ENCODE measurements at regions not wholly inside any gene's neighbourhood (a gene's known extent, or its start where the extent isn't known, plus 50 kb on each side); places are given as distances from the start of the nearest gene placed in this dataset.

GRCh38 chr3:193903512-193903817, 232.5 kb upstream of the HES1 start:
- no peak overlapping the region for H4K8ac ChIP-seq (ENCODE audit: extremely low read depth, insufficient read depth, low read length)
- no peaks in the 10 kb centered on the region for H3K23me2 ChIP-seq (ENCODE audit: low read depth, low read length)
- no peak overlapping the region for H2AFZ ChIP-seq (ENCODE audit: low read length)
- H3K27me3 ChIP-seq (replicated peaks in 1 of 4; ENCODE audit: control insufficient read depth in 3 of 4, extremely low read depth in 1 of 4, insufficient read depth in 3 of 4, low read length in 3 of 4), result peaks cover 0 to 3% (median 0%) of the 10 kb centered on the region in 4 experiments; a peak in 1 of 7 replicates
- peaks cover 0 to 17% (median 7%) of the 10 kb centered on the region in 4 experiments; a peak in 6 of 7 replicates for H3K4me1 ChIP-seq (replicated peaks in 1 of 4; ENCODE audit: control insufficient read depth in 3 of 4, insufficient read depth in 4 of 4, low read length in 3 of 4)
- no peak overlapping the region for H3K27ac ChIP-seq (ENCODE audit: low read depth, low read length)
- WGBS, 2 experiments (ENCODE audit: extremely low coverage in 1 of 2, insufficient coverage in 1 of 2, insufficient read length in 1 of 2, insufficient replicate concordance in 2 of 2, low coverage in 1 of 2, low lambda C conversion rate in 2 of 2, missing lambda C conversion rate in 1 of 2), result 87% methylated on average over 8 of the region's 8 CpGs; no CpG with 5 or more reads in 1 of the 2 experiments
- H3K36me3 ChIP-seq (ENCODE audit: control insufficient read depth in 2 of 4, insufficient read depth in 4 of 4, low read length in 3 of 4), result no peaks in the 10 kb centered on the region
- H2AK5ac ChIP-seq (ENCODE audit: low read depth, low read length), result no peak overlapping the region; the same call in 1 of the 2 replicates
- H2BK12ac ChIP-seq (ENCODE audit: low read depth, low read length), result peak overlapping the region; percentile 22; the same call in 1 of the 2 replicates
- H3K4me3 ChIP-seq (ENCODE audit: extremely low read depth in 1 of 4, insufficient read depth in 2 of 4, low read depth in 3 of 4, low read length in 4 of 4), result no peak overlapping the region
- no peak overlapping the region for H4K91ac ChIP-seq (replicated peaks; ENCODE audit: insufficient read length, low read length)
- CTCF ChIA-PET (ENCODE audit: partially characterized antibody), result interaction anchor here (1.1 to 2.6 kb wide), 6 partner anchors 9 to 123 kb away, joined by 3 to 8 read pairs (median 3); no protein-coding TSS in a partner anchor
- H3K18ac ChIP-seq (ENCODE audit: extremely low read depth, low read length), result no peak overlapping the region; the same call in 1 of the 2 replicates
- no peak overlapping the region for H2BK15ac ChIP-seq (ENCODE audit: low read length)
- no peak overlapping the region for H3K56ac ChIP-seq (replicated peaks; ENCODE audit: insufficient read length, low read depth, low read length)
- H3K4ac ChIP-seq (replicated peaks; ENCODE audit: insufficient read length, low read depth, low read length), result no peak overlapping the region
- no peaks in the 10 kb centered on the region for H4K20me1 ChIP-seq (replicated peaks in 1 of 2; ENCODE audit: control insufficient read depth in 1 of 2, insufficient read depth in 2 of 2, low read length in 2 of 2)
- H4K5ac ChIP-seq (ENCODE audit: insufficient read length, low read depth, low read length), result no peak overlapping the region
- FAIRE-seq (no peak), DNase-seq (ENCODE audit: low read depth in 1 of 2, low spot score in 2 of 2) (no peak)
- H3K14ac ChIP-seq (ENCODE audit: insufficient read length), result no peak overlapping the region
- no peaks in the 10 kb centered on the region for H3K79me2 ChIP-seq (ENCODE audit: control insufficient read depth in 1 of 2, insufficient read depth in 2 of 2, low read length in 2 of 2)
- no peak overlapping the region for H2BK20ac ChIP-seq (ENCODE audit: low read length)
- no peak overlapping the region for H3K4me2 ChIP-seq (ENCODE audit: insufficient read depth in 1 of 2, low read depth in 2 of 2, low read length in 2 of 2)
- H3K9ac ChIP-seq (replicated peaks in 1 of 4; ENCODE audit: extremely low read depth in 1 of 4, low read depth in 3 of 4, low read length in 3 of 4), result no peak overlapping the region
- H2BK5ac ChIP-seq (ENCODE audit: low read depth, low read length), result no peak overlapping the region
- no peak overlapping the region for H2BK120ac ChIP-seq (replicated peaks; ENCODE audit: low read depth, low read length)
- no peaks in the 10 kb centered on the region for H3K79me1 ChIP-seq (ENCODE audit: low read depth, low read length)
- H3K9me3 ChIP-seq (ENCODE audit: insufficient read depth in 2 of 2, low read depth in 1 of 2, low read length in 1 of 2), result peaks cover 4 to 9% of the 10 kb centered on the region in 2 experiments; a peak in 2 of 4 replicates
- H3K23ac ChIP-seq (ENCODE audit: insufficient read length), result no peak overlapping the region
- POLR2A ChIA-PET (ENCODE audit: partially characterized antibody), result interaction anchor here (1.1 kb wide), 1 partner anchor 11 kb away, joined by 3 read pairs; no protein-coding TSS in a partner anchor
- TF ChIP-seq BCL11A (IDR thresholded peaks at IDR 0.05; ENCODE audit: low read depth in 2 of 2, low read length in 2 of 2) (no peak), TAF7 (optimal IDR thresholded peaks at IDR 0.05; ENCODE audit: borderline replicate concordance, low read depth, low read length) (no peak), POLR2A (IDR thresholded peaks at IDR 0.05; ENCODE audit: control extremely low read depth in 1 of 2, low read depth in 2 of 2, low read length in 2 of 2) (no peak), SP2 (IDR thresholded peaks at IDR 0.05; ENCODE audit: low read length) (no peak), TBP (IDR thresholded peaks at IDR 0.05; ENCODE audit: low read depth, low read length) (no peak)

Data from H1 (cell line).